H1 (cell line): ENCODE measurements at regions not wholly inside any gene's neighbourhood (a gene's known extent, or its start where the extent isn't known, plus 50 kb on each side); places are given as distances from the start of the nearest gene placed in this dataset.

Experiments
- EP300 ChIP-seq, 2 experiments: IDR thresholded peaks; 1 replicate in 1 of 2; 2 replicates in 1 of 2; pipeline ENCODE4 v1.6.1; 2011 to 2012; ENCODE audit warnings: low read depth in 2 of 2, low read length in 2 of 2, mild to moderate bottlenecking in 2 of 2, borderline replicate concordance in 1 of 2, inconsistent platforms in 1 of 2, moderate library complexity in 1 of 2
- GABPA ChIP-seq: IDR thresholded peaks from 2 replicates; pipeline ENCODE4 v1.6.1; 2011; ENCODE audit warnings: mild to moderate bottlenecking, low read length, moderate library complexity, borderline replicate concordance; ENCODE audit not compliant: insufficient read depth
- HDAC6 ChIP-seq: IDR thresholded peaks from one replicate; pipeline ENCODE4 v1.7.1; 2012; ENCODE audit warnings: low read depth, mild to moderate bottlenecking, inconsistent platforms, low read length, moderate library complexity
- JUN ChIP-seq: IDR thresholded peaks from 2 replicates; pipeline ENCODE4 v1.6.1; 2011; ENCODE audit warnings: low read depth, mild to moderate bottlenecking, improper control_type of control experiment, low read length
- TBP ChIP-seq: IDR thresholded peaks from 2 replicates; pipeline ENCODE4 v1.6.1; 2011; ENCODE audit warnings: low read depth, low read length, improper control_type of control experiment

GRCh38 chr11:96481771-96482170 is 92.0 kb downstream of the JRKL start (continued):
- no peak for TF ChIP-seq TBP
- TF ChIP-seq JUN, result no peak
- no peak for TF ChIP-seq EP300 (IDR thresholded peaks at IDR 0.05; ENCODE audit: borderline replicate concordance in 1 of 2, low read depth in 2 of 2, low read length in 2 of 2)
- no peak for TF ChIP-seq HDAC6
- no peak for TF ChIP-seq GABPA
